HCT116 (cell line): ENCODE measurements at regions not wholly inside any gene's neighbourhood (a gene's known extent, or its start where the extent isn't known, plus 50 kb on each side); places are given as distances from the start of the nearest gene placed in this dataset.

Experiments
- ATAC-seq: fragments of 200-7000 bp; cut with Tn5 transposase; 2 replicates; pipeline ENCODE4 v1.9.1; 2020; ENCODE audit warnings: mild to moderate bottlenecking, moderate library complexity
- BruUV-seq: library from RNA; stranded (reverse); fragments of 400-500 nt; replicated peaks from 2 replicates; lab custom pipeline; 2021; lab: Mats Ljungman, UMichigan
- CTCF ChIA-PET: fragments of 300-600 bp; sonication (Branson Sonifier 250); formaldehyde crosslinking; loops from one replicate; lab custom pipeline; 2021; ENCODE audit warnings: antibody characterized with exemption; lab: Charles Lee
- POLR2A ChIA-PET: fragments of 300-600, 350-600 bp; sonication (Branson Sonifier 250); formaldehyde crosslinking; loops from one replicate; lab custom pipeline; 2021; ENCODE audit warnings: antibody characterized with exemption; lab: Charles Lee
- RAD21 ChIA-PET, 2 experiments: fragments of 300-600 bp; sonication (Branson Sonifier 250); formaldehyde crosslinking; loops; one replicate each; lab custom pipeline; 2023; ENCODE audit warnings: low total read pairs in 2 of 2; ENCODE audit not compliant: uncharacterized antibody in 2 of 2, unreplicated experiment in 2 of 2, low non-redundant PET in 1 of 2; lab: Charles Lee
- DNase-seq: peaks from one replicate; pipeline ENCODE4 v3.0.0-alpha.2; 2010; ENCODE audit warnings: low read depth, low spot score
- H2AFZ ChIP-seq: fragments of 200-600 bp; shearing (Covaris generic), sonication (generic); 2 replicates; pipeline ENCODE4 v1.6.1; 2017; ENCODE audit warnings: low read depth, mixed run types, mixed read lengths, antibody characterized with exemption, low read length; ENCODE audit not compliant: poor library complexity, severe bottlenecking
- H3K27ac ChIP-seq: 2 replicates; pipeline ENCODE4 v1.5.1; 2012; ENCODE audit warnings: low read depth, low read length
- H3K27me3 ChIP-seq: fragments of 200-600 bp; sonication (generic); 2 replicates; pipeline ENCODE4 v1.6.1; 2016; ENCODE audit warnings: mixed run types, low read length, mixed read lengths; ENCODE audit not compliant: insufficient read depth
- H3K36me3 ChIP-seq, 2 experiments: fragments of 200-500 bp in 1 of 2; fragments of 200-600 bp in 1 of 2; sonication (Bioruptor generic) in 1 of 2; sonication (generic) in 1 of 2; 2 replicates each; pipeline versions ENCODE4 v1.5.1 to v1.6.1; 2014 to 2016; ENCODE audit warnings: low read length in 2 of 2, inconsistent platforms in 1 of 2, mixed read lengths in 1 of 2, mixed run types in 1 of 2; ENCODE audit not compliant: insufficient read depth in 2 of 2, control insufficient read depth in 1 of 2
- H3K4me1 ChIP-seq, 2 experiments: fragments of 200-600 bp in 1 of 2; sonication (generic) in 1 of 2; 2 replicates each; pipeline versions ENCODE4 v1.5.1 to v1.6.1; 2012 to 2017; ENCODE audit warnings: low read length in 2 of 2, inconsistent platforms in 1 of 2, mild to moderate bottlenecking in 1 of 2, mixed read lengths in 1 of 2, mixed run types in 1 of 2, moderate library complexity in 1 of 2; ENCODE audit not compliant: insufficient read depth in 2 of 2, control insufficient read depth in 1 of 2
- H3K4me2 ChIP-seq: fragments of 200-600 bp; sonication (generic); 2 replicates; pipeline ENCODE4 v1.6.1; 2017; ENCODE audit warnings: mixed run types, low read length, mixed read lengths
- H3K4me3 ChIP-seq, 2 experiments: fragments of 200-600 bp in 1 of 2; sonication (generic) in 1 of 2; replicated peaks in 1 of 2; 2 replicates each; pipeline ENCODE4 v1.5.1; 2011 to 2016; ENCODE audit warnings: low read length in 2 of 2, control low read depth in 1 of 2, low read depth in 1 of 2, mild to moderate bottlenecking in 1 of 2, mixed read lengths in 1 of 2, mixed run types in 1 of 2
- H3K79me2 ChIP-seq: fragments of 200-600 bp; sonication (generic); 2 replicates; pipeline ENCODE4 v1.6.1; 2017; ENCODE audit warnings: mild to moderate bottlenecking, mixed run types, low read length, moderate library complexity, mixed read lengths; ENCODE audit not compliant: insufficient read depth
- H3K9ac ChIP-seq: fragments of 200-600 bp; sonication (generic); 2 replicates; pipeline ENCODE4 v1.6.1; 2016; ENCODE audit warnings: low read length, mixed read lengths
- H3K9me2 ChIP-seq: fragments of 200-600 bp; sonication (generic), shearing (Covaris generic); 2 replicates; pipeline ENCODE4 v1.6.1; 2017; ENCODE audit warnings: mixed run types, mild to moderate bottlenecking, moderate library complexity; ENCODE audit not compliant: insufficient read depth
- H3K9me3 ChIP-seq, 2 experiments: fragments of 200-500 bp in 1 of 2; fragments of 200-600 bp in 1 of 2; sonication (Bioruptor generic) in 1 of 2; sonication (generic) in 1 of 2; 2 replicates each; pipeline ENCODE4 v1.6.1; 2014 to 2017; ENCODE audit warnings: low read length in 2 of 2, mixed read lengths in 2 of 2, inconsistent platforms in 1 of 2, low read depth in 1 of 2, mild to moderate bottlenecking in 1 of 2, mixed run types in 1 of 2, moderate library complexity in 1 of 2; ENCODE audit not compliant: control insufficient read depth in 1 of 2, insufficient read depth in 1 of 2
- H4K20me1 ChIP-seq: fragments of 200-600 bp; sonication (generic), shearing (Covaris generic); 2 replicates; pipeline ENCODE4 v1.6.1; 2017; ENCODE audit warnings: mixed run types, mild to moderate bottlenecking, moderate library complexity; ENCODE audit not compliant: insufficient read depth
- ATF3 ChIP-seq: IDR thresholded peaks from 2 replicates; pipeline ENCODE4 v1.6.1; 2012
- EGR1 ChIP-seq: IDR thresholded peaks from 2 replicates; pipeline ENCODE4 v1.6.1; 2012; ENCODE audit warnings: low read depth
- EZH2 ChIP-seq: fragments of 200-600 bp; sonication (generic); IDR thresholded peaks from 2 replicates; pipeline ENCODE4 v1.6.1; 2017; ENCODE audit warnings: antibody characterized with exemption, mixed run types
- EZH2phosphoT487 ChIP-seq: fragments of 200-600 bp; IDR thresholded peaks from 2 replicates; pipeline ENCODE4 v1.6.1; 2018; ENCODE audit warnings: antibody characterized with exemption, borderline replicate concordance
- FOSL1 ChIP-seq: IDR thresholded peaks from 2 replicates; pipeline ENCODE4 v1.6.1; 2012; ENCODE audit warnings: low read depth
- JUND ChIP-seq: IDR thresholded peaks from 2 replicates; pipeline ENCODE4 v1.6.1; 2012
- POLR2A ChIP-seq: IDR thresholded peaks from 2 replicates; pipeline ENCODE4 v1.7.0; 2011; ENCODE audit warnings: borderline replicate concordance; ENCODE audit not compliant: insufficient read depth, insufficient read length; ENCODE audit errors: extremely low read depth
- POLR2AphosphoS5 ChIP-seq: IDR thresholded peaks from 2 replicates; pipeline ENCODE4 v1.6.1; 2011; ENCODE audit warnings: mild to moderate bottlenecking, low read depth, low read length, moderate library complexity
- TCF7L2 ChIP-seq: IDR thresholded peaks from 2 replicates; pipeline ENCODE4 v1.7.0; 2011; ENCODE audit warnings: borderline replicate concordance, inconsistent platforms; ENCODE audit not compliant: insufficient read depth, insufficient read length; ENCODE audit errors: extremely low read depth
- YY1 ChIP-seq: IDR thresholded peaks from 2 replicates; pipeline ENCODE4 v1.6.1; 2011; ENCODE audit warnings: low read length, low read depth, moderate library complexity, mild to moderate bottlenecking; ENCODE audit not compliant: insufficient replicate concordance; ENCODE audit errors: extremely low read depth
- ZNF274 ChIP-seq: fragments of 200-500 bp; sonication (Bioruptor generic); IDR thresholded peaks from 2 replicates; pipeline ENCODE4 v1.6.1; 2014; ENCODE audit warnings: mild to moderate bottlenecking, low read depth, low read length, inconsistent platforms
- intact Hi-C: fragments of 100-400 bp; cut with micrococcal nuclease; formaldehyde crosslinking; loops from 2 replicates; pipeline ENCODE4 v1.10.0; 2022
- TF ChIP-seq, protein P1 (sequence below): IDR thresholded peaks from 2 replicates; pipeline ENCODE4 v1.6.1; 2011; ENCODE audit warnings: mild to moderate bottlenecking, low read length, moderate library complexity; ENCODE audit not compliant: insufficient replicate concordance; ENCODE audit errors: extremely low read depth

- H3K4me1 ChIP-seq, result no peaks in the 10 kb centered on the region
- ChIA-PET CTCF (no interaction called here), RAD21 (no interaction called here)
These were observed 110.1 kb upstream of the GRIN3A start for GRCh38 chr9:101848485-101848919.

GRCh38 chr9:101846161-101846560 is 107.7 kb upstream of the GRIN3A start:
- Histone ChIP-seq H3K9me3 (no peaks in the 10 kb centered on the region), H3K4me2 (no peak overlapping the region), H2AFZ (no peak overlapping the region), H4K20me1 (no peaks in the 10 kb centered on the region), H3K36me3 (no peaks in the 10 kb centered on the region), H3K79me2 (no peaks in the 10 kb centered on the region), H3K4me1 (no peaks in the 10 kb centered on the region), H3K27ac (no peak overlapping the region), H3K4me3 (no peak overlapping the region), H3K9ac (no peak overlapping the region), H3K9me2 (no peaks in the 10 kb centered on the region), H3K27me3 (no peaks in the 10 kb centered on the region)
- TF ChIP-seq YY1 (no peak), POLR2AphosphoS5 (no peak), EGR1 (no peak), ATF3 (no peak), JUND (no peak), EZH2 (no peak), ZNF274 (no peak), POLR2A (no peak), FOSL1 (no peak)
- TF ChIP-seq, protein P1, sequence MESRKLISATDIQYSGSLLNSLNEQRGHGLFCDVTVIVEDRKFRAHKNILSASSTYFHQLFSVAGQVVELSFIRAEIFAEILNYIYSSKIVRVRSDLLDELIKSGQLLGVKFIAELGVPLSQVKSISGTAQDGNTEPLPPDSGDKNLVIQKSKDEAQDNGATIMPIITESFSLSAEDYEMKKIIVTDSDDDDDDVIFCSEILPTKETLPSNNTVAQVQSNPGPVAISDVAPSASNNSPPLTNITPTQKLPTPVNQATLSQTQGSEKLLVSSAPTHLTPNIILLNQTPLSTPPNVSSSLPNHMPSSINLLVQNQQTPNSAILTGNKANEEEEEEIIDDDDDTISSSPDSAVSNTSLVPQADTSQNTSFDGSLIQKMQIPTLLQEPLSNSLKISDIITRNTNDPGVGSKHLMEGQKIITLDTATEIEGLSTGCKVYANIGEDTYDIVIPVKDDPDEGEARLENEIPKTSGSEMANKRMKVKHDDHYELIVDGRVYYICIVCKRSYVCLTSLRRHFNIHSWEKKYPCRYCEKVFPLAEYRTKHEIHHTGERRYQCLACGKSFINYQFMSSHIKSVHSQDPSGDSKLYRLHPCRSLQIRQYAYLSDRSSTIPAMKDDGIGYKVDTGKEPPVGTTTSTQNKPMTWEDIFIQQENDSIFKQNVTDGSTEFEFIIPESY, result no peak
- no peak for DNase-seq
- intact Hi-C loops, result no loop called here
- POLR2A ChIA-PET, result no interaction called here
- RAD21 ChIA-PET, result no interaction called here
- BruUV-seq, result no TSS peak
- CTCF ChIA-PET, result no interaction called here
- ATAC-seq, result no peak

More at GRCh38 chr9:101848485-101848919, 110.1 kb upstream of the GRIN3A start:
- POLR2A ChIA-PET, result no interaction called here
- H2AFZ ChIP-seq, result no peak overlapping the region
- BruUV-seq, result no TSS peak
- no peaks in the 10 kb centered on the region for H3K79me2 ChIP-seq
- H3K4me3 ChIP-seq, result no peak overlapping the region
- H3K27me3 ChIP-seq, result no peaks in the 10 kb centered on the region
- no peak overlapping the region for H3K4me2 ChIP-seq
- H3K9me3 ChIP-seq, result no peaks in the 10 kb centered on the region
- H4K20me1 ChIP-seq, result no peaks in the 10 kb centered on the region
- no peak overlapping the region for H3K27ac ChIP-seq
- intact Hi-C loops, result no loop called here
- no peaks in the 10 kb centered on the region for H3K9me2 ChIP-seq
- H3K36me3 ChIP-seq, result no peaks in the 10 kb centered on the region
- DNase-seq, result no peak
- no peak for TF ChIP-seq EZH2phosphoT487
- TF ChIP-seq TCF7L2, result peak; percentile 43
- no peak overlapping the region for H3K9ac ChIP-seq
- ATAC-seq, result no peak
